ENCODE measurements at regions not wholly inside any gene's neighbourhood (a gene's known extent, or its start where the extent isn't known, plus 50 kb on each side); places are given as distances from the start of the nearest gene placed in this dataset.
"Not testable (repeated sequence)": the region's sequence is repeated elsewhere in the genome, so short reads cannot be mapped to it uniquely, and the experiment has no call there.

- CTCF ChIA-PET: no interaction called here
- TF ChIP-seq EZH2 (IDR thresholded peaks at IDR 0.05; ENCODE audit: borderline replicate concordance, low read depth, low read length, poor library complexity, severe bottlenecking) (no peak), CTCF (conservative IDR thresholded peaks at IDR 0.05; ENCODE audit: low read depth, low read length) (no peak)
- Histone ChIP-seq H3K4me3 (ENCODE audit: low read depth, low read length, poor library complexity, severe bottlenecking) (no peak overlapping the region), H3K36me3 (ENCODE audit: insufficient read depth, low read length, poor library complexity, severe bottlenecking) (no peaks in the 10 kb centered on the region), H3K4me1 (ENCODE audit: insufficient read depth, low read length, poor library complexity, severe bottlenecking) (no peaks in the 10 kb centered on the region), H3K9me3 (ENCODE audit: low read depth, low read length, poor library complexity, severe bottlenecking) (no peaks in the 10 kb centered on the region), H3K27me3 (replicated peaks; ENCODE audit: insufficient read depth, low read depth, low read length, poor library complexity) (no peaks in the 10 kb centered on the region), H3K27ac (ENCODE audit: low read depth, low read length, poor library complexity, severe bottlenecking) (no peak overlapping the region)
- intact Hi-C loops (cut with micrococcal nuclease; ENCODE audit: unreplicated experiment): no loop called here
- BruUV-seq (replicated peaks): no TSS peak
- POLR2A ChIA-PET (ENCODE audit: low non-redundant PET): no interaction called here
- DNase-seq (ENCODE audit: low spot score): no peak
Observed at GRCh38 chr2:34806396-34806795, 1207.3 kb upstream of the FAM98A start.

- Histone ChIP-seq H3K36me3 (ENCODE audit: insufficient read depth, low read length, poor library complexity, severe bottlenecking) (no peaks in the 10 kb centered on the region), H3K4me1 (ENCODE audit: insufficient read depth, low read length, poor library complexity, severe bottlenecking) (no peaks in the 10 kb centered on the region), H3K27ac (ENCODE audit: low read depth, low read length, poor library complexity, severe bottlenecking) (no peak overlapping the region), H3K27me3 (replicated peaks; ENCODE audit: insufficient read depth, low read depth, low read length, poor library complexity) (no peaks in the 10 kb centered on the region), H3K4me3 (ENCODE audit: low read depth, low read length, poor library complexity, severe bottlenecking) (no peak overlapping the region), H3K9me3 (ENCODE audit: low read depth, low read length, poor library complexity, severe bottlenecking) (no peaks in the 10 kb centered on the region)
- no TSS peak for BruUV-seq (replicated peaks)
- POLR2A ChIA-PET (ENCODE audit: low non-redundant PET): no interaction called here
- TF ChIP-seq CTCF (conservative IDR thresholded peaks at IDR 0.05; ENCODE audit: low read depth, low read length) (no peak), EZH2 (IDR thresholded peaks at IDR 0.05; ENCODE audit: borderline replicate concordance, low read depth, low read length, poor library complexity, severe bottlenecking) (no peak)
- intact Hi-C loops (cut with micrococcal nuclease; ENCODE audit: unreplicated experiment): no loop called here
- DNase-seq (ENCODE audit: low spot score): no peak
- CTCF ChIA-PET: no interaction called here
Observed at GRCh38 chr2:34799556-34799955, 1200.5 kb upstream of the FAM98A start.

- H3K9me3 ChIP-seq (ENCODE audit: low read depth, low read length, poor library complexity, severe bottlenecking); POLR2A ChIA-PET (ENCODE audit: low non-redundant PET); H3K4me3 ChIP-seq (ENCODE audit: low read depth, low read length, poor library complexity, severe bottlenecking); H3K27me3 ChIP-seq (replicated peaks; ENCODE audit: insufficient read depth, low read depth, low read length, poor library complexity); H3K4me1 ChIP-seq (ENCODE audit: insufficient read depth, low read length, poor library complexity, severe bottlenecking); intact Hi-C loops (cut with micrococcal nuclease; ENCODE audit: unreplicated experiment); DNase-seq (ENCODE audit: low spot score); H3K27ac ChIP-seq (ENCODE audit: low read depth, low read length, poor library complexity, severe bottlenecking); BruUV-seq (replicated peaks); CTCF ChIA-PET; H3K36me3 ChIP-seq (ENCODE audit: insufficient read depth, low read length, poor library complexity, severe bottlenecking): not testable (repeated sequence)
Observed at GRCh38 chr2:34795586-34795985, 1196.5 kb upstream of the FAM98A start.

- ChIA-PET POLR2A (ENCODE audit: low non-redundant PET) (no interaction called here), CTCF (no interaction called here)
- no TSS peak for BruUV-seq (replicated peaks)
Observed at GRCh38 chr2:34789169-34789568, 1190.1 kb upstream of the FAM98A start.

More at GRCh38 chr2:34789169-34789568, 1190.1 kb upstream of the FAM98A start:
- intact Hi-C loops (cut with micrococcal nuclease; ENCODE audit: unreplicated experiment): no loop called here
- Histone ChIP-seq H3K4me1 (ENCODE audit: insufficient read depth, low read length, poor library complexity, severe bottlenecking) (no peaks in the 10 kb centered on the region), H3K9me3 (ENCODE audit: low read depth, low read length, poor library complexity, severe bottlenecking) (no peaks in the 10 kb centered on the region), H3K4me3 (ENCODE audit: low read depth, low read length, poor library complexity, severe bottlenecking) (no peak overlapping the region), H3K27me3 (replicated peaks; ENCODE audit: insufficient read depth, low read depth, low read length, poor library complexity) (no peaks in the 10 kb centered on the region), H3K27ac (ENCODE audit: low read depth, low read length, poor library complexity, severe bottlenecking) (no peak overlapping the region), H3K36me3 (ENCODE audit: insufficient read depth, low read length, poor library complexity, severe bottlenecking) (no peaks in the 10 kb centered on the region)
- no peak for DNase-seq (ENCODE audit: low spot score)
- TF ChIP-seq CTCF (conservative IDR thresholded peaks at IDR 0.05; ENCODE audit: low read depth, low read length) (no peak), EZH2 (IDR thresholded peaks at IDR 0.05; ENCODE audit: borderline replicate concordance, low read depth, low read length, poor library complexity, severe bottlenecking) (no peak)
